K562 (cell line): ENCODE measurements at regions not wholly inside any gene's neighbourhood (a gene's known extent, or its start where the extent isn't known, plus 50 kb on each side); places are given as distances from the start of the nearest gene placed in this dataset.

ENCODE experiments used
- ATAC-seq: fragments of 200-7000 bp; cut with Tn5 transposase; 3 replicates; pipeline ENCODE4 v1.9.1; 2020; ENCODE audit warnings: moderate library complexity
- BruUV-seq: library from RNA; stranded (reverse); fragments of 400-500 nt; replicated peaks from 2 replicates; lab custom pipeline; 2021; lab: Mats Ljungman, UMichigan
- CTCF ChIA-PET: fragments of 300-600 bp; formaldehyde crosslinking; extraction: SDS; loops from one replicate; lab custom pipeline; 2021; ENCODE audit warnings: low intra/inter-chr PET ratio; lab: Yijun Ruan, JAX
- POLR2A ChIA-PET: fragments of 300-600, 350-650 bp; sonication (Branson Sonifier 250); formaldehyde crosslinking; extraction: SDS; loops from one replicate; lab custom pipeline; 2021; ENCODE audit warnings: antibody characterized with exemption, inconsistent platforms; lab: Yijun Ruan, JAX
- DNase-seq, 4 experiments: peaks; one replicate each; pipeline versions ENCODE4 v3.0.0 to v3.0.0-alpha.2; 2011 to 2018; ENCODE audit warnings: low spot score in 3 of 4, mixed read lengths in 3 of 4; ENCODE audit errors: extremely low read depth in 1 of 4
- FAIRE-seq: peaks from 2 replicates; lab custom pipeline; 2011; peaks lifted over from hg19 to GRCh38; lab: Jason Lieb, UNC
- H2AFZ ChIP-seq: 2 replicates; pipeline ENCODE4 v1.6.0; 2011; ENCODE audit warnings: low read depth, low read length, control low read depth, inconsistent platforms
- H3K27ac ChIP-seq: fragments of 200-600 bp; 3 replicates; pipeline ENCODE4 v1.8.0; 2011; ENCODE audit warnings: low read depth, mild to moderate bottlenecking, control low read depth, inconsistent platforms, low read length, moderate library complexity, mixed read lengths; ENCODE audit errors: extremely low read depth
- H3K27me3 ChIP-seq, 2 experiments: fragments of 300-600 bp in 1 of 2; 2 replicates in 1 of 2; 3 replicates in 1 of 2; pipeline versions ENCODE4 v1.6.0 to v1.8.0; 2011; ENCODE audit warnings: inconsistent platforms in 2 of 2, low read length in 2 of 2, mild to moderate bottlenecking in 1 of 2, mixed read lengths in 1 of 2, moderate library complexity in 1 of 2; ENCODE audit not compliant: control insufficient read depth in 2 of 2, insufficient read depth in 2 of 2
- H3K36me3 ChIP-seq: fragments of 300-600 bp; 3 replicates; pipeline ENCODE4 v1.8.0; 2011; ENCODE audit warnings: mild to moderate bottlenecking, low read length, inconsistent platforms; ENCODE audit not compliant: control insufficient read depth, insufficient read depth
- H3K4me1 ChIP-seq, 2 experiments: fragments of 200-600 bp in 1 of 2; replicated peaks in 1 of 2; 2 replicates in 1 of 2; 3 replicates in 1 of 2; pipeline versions ENCODE4 v1.5.1 to v1.8.0; 2011; ENCODE audit warnings: inconsistent platforms in 2 of 2, low read length in 2 of 2, mild to moderate bottlenecking in 1 of 2, mixed read lengths in 1 of 2, moderate library complexity in 1 of 2; ENCODE audit not compliant: control insufficient read depth in 2 of 2, insufficient read depth in 2 of 2
- H3K4me2 ChIP-seq: 2 replicates; pipeline ENCODE4 v1.6.1; 2011; ENCODE audit warnings: low read length, control low read depth, inconsistent platforms, mixed read lengths; ENCODE audit not compliant: insufficient read depth
- H3K4me3 ChIP-seq: fragments of 200-600 bp; sonication (generic), shearing (Covaris generic); 2 replicates; pipeline ENCODE4 v1.5.1; 2016; ENCODE audit warnings: control low read depth, inconsistent platforms
- H3K79me2 ChIP-seq: fragments of 200-600 bp; 3 replicates; pipeline ENCODE4 v1.8.0; 2011; ENCODE audit warnings: low read length, inconsistent platforms; ENCODE audit not compliant: control insufficient read depth, insufficient read depth
- H3K9ac ChIP-seq, 2 experiments: 2 replicates each; pipeline versions ENCODE4 v1.6.0 to v1.6.1; 2011; ENCODE audit warnings: low read depth in 2 of 2, low read length in 2 of 2, control low read depth in 1 of 2, inconsistent platforms in 1 of 2, mild to moderate bottlenecking in 1 of 2, mixed read lengths in 1 of 2; ENCODE audit not compliant: insufficient read depth in 1 of 2
- H3K9me1 ChIP-seq: one replicate; pipeline ENCODE4 v1.6.0; 2011; ENCODE audit warnings: inconsistent platforms, mild to moderate bottlenecking, low read length, moderate library complexity; ENCODE audit not compliant: control insufficient read depth, insufficient read depth
- H3K9me3 ChIP-seq: replicated peaks from 2 replicates; pipeline ENCODE4 v1.5.1; 2011; ENCODE audit warnings: low read depth, low read length, inconsistent platforms; ENCODE audit not compliant: control insufficient read depth, insufficient read depth
- H4K20me1 ChIP-seq: replicated peaks from 2 replicates; pipeline ENCODE4 v1.6.1; 2011; ENCODE audit warnings: low read length, inconsistent platforms, mixed read lengths; ENCODE audit not compliant: control insufficient read depth, insufficient read depth
- HMBOX1 ChIP-seq: sonication (generic); IDR thresholded peaks from 2 replicates; pipeline ENCODE4 v1.6.1; 2016
- KAT8 ChIP-seq: fragments of 450-650 bp; IDR thresholded peaks from 2 replicates; pipeline ENCODE4 v1.6.1; 2016; ENCODE audit warnings: low read depth, mild to moderate bottlenecking
- LCOR ChIP-seq: sonication (generic); formaldehyde crosslinking; IDR thresholded peaks from 2 replicates; pipeline ENCODE4 v1.8.0; 2022; ENCODE audit warnings: mild to moderate bottlenecking, missing genetic modification reagents
- MXI1 ChIP-seq: IDR thresholded peaks from 2 replicates; pipeline ENCODE4 v1.6.1; 2011; ENCODE audit warnings: low read depth, mild to moderate bottlenecking, improper control_type of control experiment, low read length
- NCOA4 ChIP-seq: fragments of 450-650 bp; IDR thresholded peaks from 2 replicates; pipeline ENCODE4 v1.6.1; 2018; ENCODE audit warnings: mild to moderate bottlenecking; ENCODE audit not compliant: partially characterized antibody
- RBM14 ChIP-seq: fragments of 200-400 bp; formaldehyde crosslinking; IDR thresholded peaks from 2 replicates; pipeline ENCODE4 v1.6.1; 2018; ENCODE audit warnings: low read depth, mild to moderate bottlenecking, low read length, moderate library complexity, borderline replicate concordance; ENCODE audit not compliant: insufficient read depth
- RFX1 ChIP-seq: fragments of 450-650 bp; IDR thresholded peaks from 2 replicates; pipeline ENCODE4 v1.6.1; 2016; ENCODE audit warnings: mild to moderate bottlenecking, moderate library complexity
- SUPT5H ChIP-seq: fragments of 450-650 bp; IDR thresholded peaks from 2 replicates; pipeline ENCODE4 v1.6.1; 2016
- ZNF239 ChIP-seq: fragments of 250-450 bp; sonication (Bioruptor Pico); IDR thresholded peaks from 2 replicates; pipeline ENCODE4 v1.4.0; 2020; ENCODE audit warnings: mild to moderate bottlenecking
- WGBS: fragments of 100-300 bp; shearing (Covaris generic); methylation state at CpG from one replicate; pipeline ENCODE4 v1.1.6; 2016; ENCODE audit warnings: low coverage, mixed read lengths; ENCODE audit not compliant: insufficient coverage; ENCODE audit errors: missing lambda C conversion rate; 5-methylcytosine and 5-hydroxymethylcytosine counted together
- in situ Hi-C: fragments of 300-500 bp; cut with MboI; formaldehyde crosslinking; loops from 4 replicates; pipeline ENCODE4 v1.15.0; 2018; ENCODE audit warnings: inconsistent platforms, mixed read lengths
- intact Hi-C: fragments of 100-400 bp; cut with micrococcal nuclease; formaldehyde crosslinking; loops from 2 replicates; pipeline ENCODE4 v1.14.2; 2022

GRCh38 chr14:40574780-40575179 lies 1031.9 kb upstream of the LRFN5 start:
- Histone ChIP-seq H2AFZ (no peak overlapping the region), H3K79me2 (no peaks in the 10 kb centered on the region), H3K36me3 (no peaks in the 10 kb centered on the region), H3K4me1 (no peaks in the 10 kb centered on the region), H4K20me1 (no peaks in the 10 kb centered on the region), H3K27me3 (no peaks in the 10 kb centered on the region), H3K27ac (no peak overlapping the region), H3K9ac (no peak overlapping the region), H3K4me2 (no peak overlapping the region), H3K9me1 (no peaks in the 10 kb centered on the region), H3K4me3 (no peak overlapping the region), H3K9me3 (no peaks in the 10 kb centered on the region)
- WGBS: 3% methylated on average over 3 of the region's 3 CpGs
- ATAC-seq (no peak), FAIRE-seq (no peak), DNase-seq (no peak)
- TF ChIP-seq HMBOX1 (no peak), SUPT5H (no peak), NCOA4 (no peak), ZNF239 (CRISPR knock-in tag) (no peak), LCOR (no peak), KAT8 (no peak), RFX1 (no peak), MXI1 (no peak), RBM14 (no peak)
- POLR2A ChIA-PET: no interaction called here
- in situ Hi-C loops: no loop called here
- BruUV-seq: no TSS peak
- intact Hi-C loops: no loop called here
- CTCF ChIA-PET: no interaction called here
